Loucy (cell line): ENCODE measurements at regions not wholly inside any gene's neighbourhood (a gene's known extent, or its start where the extent isn't known, plus 50 kb on each side); places are given as distances from the start of the nearest gene placed in this dataset.

Source experiments
- H2AFZ ChIP-seq: fragments of 200-600 bp; sonication (generic); 2 replicates; pipeline ENCODE4 v1.6.0; 2016; ENCODE audit warnings: antibody characterized with exemption, mild to moderate bottlenecking, low read length, moderate library complexity
- H3F3A ChIP-seq: fragments of 200-600 bp; 2 replicates; pipeline ENCODE4 v1.6.0; 2016; ENCODE audit warnings: antibody characterized with exemption, low read depth, mild to moderate bottlenecking
- H3K27me3 ChIP-seq: fragments of 200-600 bp; sonication (generic); 2 replicates; pipeline ENCODE4 v1.6.1; 2014; ENCODE audit warnings: low read length, mild to moderate bottlenecking; ENCODE audit not compliant: insufficient read depth, poor library complexity, severe bottlenecking
- H3K36me3 ChIP-seq: fragments of 200-600 bp; sonication (generic); 2 replicates; pipeline ENCODE4 v1.6.1; 2016; ENCODE audit warnings: low read length; ENCODE audit not compliant: insufficient read depth
- H3K4me1 ChIP-seq: fragments of 200-600 bp; sonication (generic); 2 replicates; pipeline ENCODE4 v1.5.1; 2014; ENCODE audit warnings: low read length, mild to moderate bottlenecking; ENCODE audit not compliant: insufficient read depth, poor library complexity, severe bottlenecking
- H3K4me2 ChIP-seq: fragments of 200-600 bp; sonication (generic); 2 replicates; pipeline ENCODE4 v1.6.0; 2014; ENCODE audit warnings: antibody characterized with exemption, low read length, low read depth, mild to moderate bottlenecking; ENCODE audit not compliant: poor library complexity, severe bottlenecking
- H3K4me3 ChIP-seq: fragments of 200-600 bp; sonication (generic); 2 replicates; pipeline ENCODE4 v1.5.1; 2014; ENCODE audit warnings: low read length, mild to moderate bottlenecking, mixed read lengths; ENCODE audit not compliant: poor library complexity, severe bottlenecking
- H3K79me2 ChIP-seq: fragments of 200-600 bp; sonication (generic); 2 replicates; pipeline ENCODE4 v1.6.1; 2014; ENCODE audit warnings: low read length; ENCODE audit not compliant: insufficient read depth
- H3K9ac ChIP-seq: fragments of 200-600 bp; sonication (generic); 2 replicates; pipeline ENCODE4 v1.6.0; 2014; ENCODE audit warnings: mild to moderate bottlenecking, low read depth, low read length, moderate library complexity; ENCODE audit not compliant: poor library complexity, severe bottlenecking
- H3K9me2 ChIP-seq: fragments of 200-600 bp; sonication (generic); replicated peaks from 2 replicates; pipeline ENCODE4 v1.6.1; 2016; ENCODE audit warnings: low read depth, low read length, mixed read lengths
- H3K9me3 ChIP-seq: fragments of 200-600 bp; sonication (generic); 2 replicates; pipeline ENCODE4 v1.6.1; 2014; ENCODE audit warnings: mild to moderate bottlenecking, antibody characterized with exemption, low read length, low read depth; ENCODE audit not compliant: insufficient read depth
- H4K20me1 ChIP-seq: fragments of 200-600 bp; sonication (generic); 2 replicates; pipeline ENCODE4 v1.6.0; 2014; ENCODE audit warnings: antibody characterized with exemption, low read length, mild to moderate bottlenecking; ENCODE audit not compliant: insufficient read depth, poor library complexity, severe bottlenecking
- EZH2phosphoT487 ChIP-seq: fragments of 200-600 bp; IDR thresholded peaks from 2 replicates; pipeline ENCODE4 v1.6.1; 2018; ENCODE audit warnings: antibody characterized with exemption, mild to moderate bottlenecking, moderate library complexity, borderline replicate concordance
- TF ChIP-seq, protein P1 (sequence below): fragments of 200-600 bp; sonication (generic); conservative IDR thresholded peaks from 2 replicates; pipeline ENCODE4 v1.5.1; 2014; ENCODE audit warnings: mild to moderate bottlenecking, antibody characterized with exemption, low read length

DNA sequence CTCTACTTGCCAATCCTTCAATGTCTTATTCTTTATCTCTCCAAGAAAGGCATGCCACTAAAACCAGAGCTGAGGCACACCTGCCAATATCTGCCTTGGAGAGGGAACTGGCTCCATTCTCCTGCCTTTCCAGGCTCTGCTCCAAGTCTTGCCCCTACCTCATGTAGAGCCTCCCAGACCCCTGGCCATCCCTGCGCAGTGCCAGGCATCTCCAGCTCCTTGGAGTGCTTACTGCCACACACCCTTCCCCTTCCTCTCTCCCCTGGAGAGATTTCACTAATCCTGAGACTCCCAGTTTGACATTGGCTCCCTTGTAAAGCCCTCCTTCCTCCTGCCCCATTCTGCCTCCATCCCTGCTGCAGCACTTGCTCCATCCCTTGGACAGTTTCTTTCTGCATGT lies 255.2 kb upstream of the ZMIZ1 start:
- no peak for TF ChIP-seq EZH2phosphoT487
- TF ChIP-seq, protein P1, sequence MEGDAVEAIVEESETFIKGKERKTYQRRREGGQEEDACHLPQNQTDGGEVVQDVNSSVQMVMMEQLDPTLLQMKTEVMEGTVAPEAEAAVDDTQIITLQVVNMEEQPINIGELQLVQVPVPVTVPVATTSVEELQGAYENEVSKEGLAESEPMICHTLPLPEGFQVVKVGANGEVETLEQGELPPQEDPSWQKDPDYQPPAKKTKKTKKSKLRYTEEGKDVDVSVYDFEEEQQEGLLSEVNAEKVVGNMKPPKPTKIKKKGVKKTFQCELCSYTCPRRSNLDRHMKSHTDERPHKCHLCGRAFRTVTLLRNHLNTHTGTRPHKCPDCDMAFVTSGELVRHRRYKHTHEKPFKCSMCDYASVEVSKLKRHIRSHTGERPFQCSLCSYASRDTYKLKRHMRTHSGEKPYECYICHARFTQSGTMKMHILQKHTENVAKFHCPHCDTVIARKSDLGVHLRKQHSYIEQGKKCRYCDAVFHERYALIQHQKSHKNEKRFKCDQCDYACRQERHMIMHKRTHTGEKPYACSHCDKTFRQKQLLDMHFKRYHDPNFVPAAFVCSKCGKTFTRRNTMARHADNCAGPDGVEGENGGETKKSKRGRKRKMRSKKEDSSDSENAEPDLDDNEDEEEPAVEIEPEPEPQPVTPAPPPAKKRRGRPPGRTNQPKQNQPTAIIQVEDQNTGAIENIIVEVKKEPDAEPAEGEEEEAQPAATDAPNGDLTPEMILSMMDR, result no peak
- H3K4me2 ChIP-seq, result no peak overlapping the region
- no peak overlapping the region for H3K4me3 ChIP-seq
- H3K9ac ChIP-seq, result no peak overlapping the region
- no peaks in the 10 kb centered on the region for H3K9me2 ChIP-seq
- H3K4me1 ChIP-seq, result no peaks in the 10 kb centered on the region
- no peaks in the 10 kb centered on the region for H4K20me1 ChIP-seq
- no peaks in the 10 kb centered on the region for H3F3A ChIP-seq
- no peak overlapping the region for H2AFZ ChIP-seq
- no peaks in the 10 kb centered on the region for H3K36me3 ChIP-seq
- no peaks in the 10 kb centered on the region for H3K79me2 ChIP-seq
- H3K27me3 ChIP-seq, result no peaks in the 10 kb centered on the region
- H3K9me3 ChIP-seq, result no peaks in the 10 kb centered on the region

DNA sequence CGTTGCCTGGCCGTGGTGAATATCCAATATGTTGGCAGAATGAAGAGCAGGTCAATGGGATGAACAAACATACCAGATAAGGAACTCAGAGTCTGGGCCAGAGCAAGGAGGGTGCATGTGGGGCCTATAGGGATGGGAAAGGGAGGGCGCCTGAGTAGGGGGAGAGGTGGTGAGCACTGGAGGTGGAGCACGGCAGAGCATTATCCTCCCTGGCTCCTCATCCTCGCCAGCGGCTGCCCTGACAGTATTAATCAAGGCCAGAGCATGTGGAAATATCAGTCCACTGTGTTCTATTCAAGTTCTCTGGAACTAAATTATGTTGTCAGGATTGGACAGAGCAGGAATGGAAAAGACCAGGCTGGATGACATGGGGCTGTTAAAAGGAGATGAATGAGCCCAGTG lies 254.8 kb upstream of the ZMIZ1 start:
- no peak overlapping the region for H3K4me3 ChIP-seq
- no peaks in the 10 kb centered on the region for H3K36me3 ChIP-seq
- no peaks in the 10 kb centered on the region for H3K9me3 ChIP-seq
- no peak overlapping the region for H2AFZ ChIP-seq
- no peak overlapping the region for H3K4me2 ChIP-seq
- TF ChIP-seq, protein P1, result no peak
- TF ChIP-seq EZH2phosphoT487, result no peak
- no peaks in the 10 kb centered on the region for H3K27me3 ChIP-seq
- no peaks in the 10 kb centered on the region for H3K4me1 ChIP-seq
- H3K9me2 ChIP-seq, result no peaks in the 10 kb centered on the region
- no peaks in the 10 kb centered on the region for H4K20me1 ChIP-seq
- H3K9ac ChIP-seq, result no peak overlapping the region
- no peaks in the 10 kb centered on the region for H3K79me2 ChIP-seq
- no peaks in the 10 kb centered on the region for H3F3A ChIP-seq

GRCh38 chr10:78814407-78814806 lies 254.4 kb upstream of the ZMIZ1 start:
- H4K20me1 ChIP-seq, result no peaks in the 10 kb centered on the region
- no peak overlapping the region for H3K4me2 ChIP-seq
- H3K4me3 ChIP-seq, result no peak overlapping the region
- H3K9ac ChIP-seq, result no peak overlapping the region
- H2AFZ ChIP-seq, result no peak overlapping the region
- H3K79me2 ChIP-seq, result no peaks in the 10 kb centered on the region
- H3K27me3 ChIP-seq, result no peaks in the 10 kb centered on the region
- no peak for TF ChIP-seq EZH2phosphoT487
- TF ChIP-seq, protein P1, result no peak
- H3K36me3 ChIP-seq, result no peaks in the 10 kb centered on the region
- no peaks in the 10 kb centered on the region for H3K9me3 ChIP-seq
- no peaks in the 10 kb centered on the region for H3K9me2 ChIP-seq
- H3F3A ChIP-seq, result no peaks in the 10 kb centered on the region
- H3K4me1 ChIP-seq, result no peaks in the 10 kb centered on the region
